Activated T-cell treated with anti-CD3 and anti-CD28 coated beads for 1 hour (primary cell): ENCODE measurements at regions not wholly inside any gene's neighbourhood (a gene's known extent, or its start where the extent isn't known, plus 50 kb on each side); places are given as distances from the start of the nearest gene placed in this dataset.

Experiments
- DNase-seq: peaks from one replicate; pipeline ENCODE4 v3.0.0-alpha.2; 2020; ENCODE audit warnings: low read depth

DNA sequence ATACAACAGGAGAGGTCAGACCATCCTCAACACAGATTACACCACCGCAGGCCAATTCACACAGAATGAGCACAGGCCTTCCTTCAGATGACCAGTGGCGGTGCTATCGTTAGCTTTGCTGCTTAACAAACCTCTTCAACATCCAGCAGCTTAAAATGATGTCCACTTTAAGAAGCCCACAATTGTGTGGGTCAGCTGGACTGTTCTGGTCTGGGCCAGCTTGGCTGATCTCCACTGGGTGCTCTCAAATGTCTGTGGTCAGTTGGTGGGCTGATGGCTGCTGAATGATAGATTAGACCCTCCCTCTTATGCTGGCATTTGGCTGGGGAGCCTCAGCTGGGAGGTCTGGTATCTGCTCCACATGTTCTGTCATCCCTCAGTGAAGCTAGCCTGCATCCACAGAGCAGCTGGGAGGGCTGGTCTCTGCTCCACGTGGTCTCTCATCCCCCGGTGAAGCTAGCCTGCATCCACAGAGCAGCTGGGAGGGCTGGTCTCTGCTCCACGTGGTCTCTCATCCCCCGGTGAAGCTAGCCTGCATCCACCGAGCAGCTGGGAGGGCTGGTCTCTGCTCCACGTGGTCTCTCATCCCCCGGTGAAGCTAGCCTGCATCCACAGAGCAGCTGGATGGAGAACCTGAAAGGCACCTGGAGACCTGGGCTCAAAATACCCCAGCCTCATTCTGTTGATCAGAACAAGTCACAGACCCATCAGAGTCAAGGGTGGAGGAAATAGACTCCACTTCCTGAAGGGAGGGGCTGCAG, 203.6 kb upstream of the DIO3 start:
- DNase-seq, result no peak

DNA sequence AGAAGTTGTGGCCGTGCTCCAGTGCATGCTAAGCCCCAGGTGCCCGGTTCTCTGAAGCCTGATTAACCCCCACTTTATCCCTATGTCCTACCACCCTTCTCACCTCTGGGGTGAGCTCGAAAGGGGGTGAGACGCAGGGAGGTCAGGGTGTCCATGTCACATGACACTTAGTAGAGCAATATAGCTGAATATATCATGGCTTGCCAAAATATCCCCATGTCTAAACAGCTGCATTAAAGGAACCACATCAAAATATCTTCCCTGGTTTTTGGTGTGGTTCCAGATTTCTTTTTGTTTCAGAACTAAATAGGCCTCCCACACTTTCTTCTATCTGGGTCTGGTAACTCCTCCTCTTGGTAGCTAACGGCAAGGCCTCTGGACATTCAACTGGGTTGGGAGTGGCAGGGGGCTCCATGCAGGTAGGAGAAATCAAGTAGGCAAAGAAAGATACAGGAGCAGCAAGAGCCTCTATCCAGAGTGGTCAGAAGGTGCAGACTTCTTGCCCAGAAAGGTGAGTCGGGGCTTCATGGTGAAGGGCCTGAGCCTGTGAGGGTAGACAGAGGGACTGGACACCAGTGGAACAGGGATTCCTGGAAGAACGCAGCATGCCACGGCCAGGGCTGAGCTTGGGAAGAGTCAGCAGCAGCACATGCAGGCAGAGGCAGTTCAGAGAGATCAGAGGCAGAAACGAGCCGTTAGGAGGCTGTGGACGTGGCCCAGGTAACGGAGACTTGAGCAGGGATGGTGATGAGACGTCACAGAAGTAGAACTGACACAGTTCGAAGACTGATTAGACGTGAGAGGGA, 202.8 kb upstream of the DIO3 start:
- no peak for DNase-seq

GRCh38 chr14:101359221-101360053, 201.9 kb upstream of the DIO3 start:
- no peak for DNase-seq

DNA sequence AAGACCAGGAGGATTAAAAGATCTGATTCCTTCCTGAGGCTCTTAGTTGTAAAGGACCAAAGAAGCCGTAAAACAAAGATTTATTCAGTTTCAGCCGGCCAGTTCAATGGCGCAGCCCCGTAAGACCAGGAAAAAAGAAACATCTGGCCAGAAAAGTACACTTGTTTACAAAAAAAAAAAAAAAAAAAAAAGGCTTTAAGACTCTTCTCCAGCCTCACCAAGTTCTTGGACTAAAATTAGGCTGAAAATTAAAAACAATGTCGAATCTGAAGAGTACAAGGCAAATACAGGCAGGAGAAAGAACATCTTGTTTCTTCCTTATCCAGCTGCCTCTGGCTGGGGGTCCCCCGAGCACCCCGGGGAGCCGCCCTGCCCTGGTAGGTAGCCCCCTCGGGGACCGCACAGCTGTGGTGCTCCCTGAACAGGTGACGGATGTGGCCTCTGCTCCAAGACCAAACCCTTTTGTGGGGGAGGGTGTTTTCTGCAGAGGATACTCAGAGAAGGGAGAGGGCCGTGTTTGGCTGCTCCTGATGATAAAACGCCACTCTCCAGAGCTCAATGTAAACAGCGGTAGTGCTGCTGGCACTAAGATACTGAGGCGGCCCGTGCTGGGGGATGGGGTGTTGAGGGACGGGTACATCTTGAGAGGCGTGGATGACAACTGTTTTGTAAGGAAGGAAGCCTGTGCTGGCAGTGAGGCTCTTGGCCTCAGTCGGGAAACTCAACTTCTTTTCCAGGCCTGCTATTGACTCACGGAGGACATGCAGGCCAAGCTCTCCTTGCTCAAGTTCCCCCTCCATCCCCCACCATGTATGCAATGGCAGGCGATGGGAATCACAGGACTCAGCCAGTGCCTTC, 201.0 kb upstream of the DIO3 start:
- DNase-seq, result no peak

GRCh38 chr14:101361044-101361443, 200.3 kb upstream of the DIO3 start:
- no peak for DNase-seq

GRCh38 chr14:101361451-101362433, 199.6 kb upstream of the DIO3 start:
- no peak for DNase-seq

DNA sequence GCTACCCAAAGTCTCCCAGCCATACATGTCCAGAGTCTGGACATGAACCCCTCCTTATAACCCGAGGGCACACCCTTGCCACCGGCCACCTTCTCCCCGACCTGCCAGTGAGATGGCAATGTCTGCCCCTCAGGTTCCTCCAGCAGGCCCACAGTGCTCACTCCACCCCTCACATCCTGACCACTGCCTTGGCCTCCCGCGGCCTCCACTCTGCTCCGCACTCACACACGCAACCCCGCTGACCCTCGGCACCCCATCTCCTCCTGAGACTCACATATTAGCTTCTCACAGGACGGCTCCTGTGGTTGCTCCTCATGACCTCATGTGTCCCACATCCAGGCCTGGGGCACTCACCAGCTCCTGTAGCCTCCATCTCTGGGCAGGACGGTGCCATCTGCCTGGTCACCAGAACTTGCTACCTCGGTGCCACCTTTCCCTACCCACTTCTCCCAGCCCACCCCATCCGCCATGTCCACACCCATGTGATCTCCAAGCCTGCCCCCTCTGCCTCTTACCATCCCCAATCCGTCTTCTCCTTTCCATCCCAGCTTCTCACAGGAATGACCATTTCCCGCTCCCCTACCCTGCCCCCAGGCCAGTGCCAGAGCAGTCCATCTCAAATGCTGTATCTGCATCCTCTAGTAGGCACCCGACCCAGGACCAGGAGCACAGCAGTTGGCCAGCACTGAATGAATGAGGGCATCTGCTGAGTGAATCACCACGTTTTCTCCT, 198.6 kb upstream of the DIO3 start:
- DNase-seq, result no peak

DNA sequence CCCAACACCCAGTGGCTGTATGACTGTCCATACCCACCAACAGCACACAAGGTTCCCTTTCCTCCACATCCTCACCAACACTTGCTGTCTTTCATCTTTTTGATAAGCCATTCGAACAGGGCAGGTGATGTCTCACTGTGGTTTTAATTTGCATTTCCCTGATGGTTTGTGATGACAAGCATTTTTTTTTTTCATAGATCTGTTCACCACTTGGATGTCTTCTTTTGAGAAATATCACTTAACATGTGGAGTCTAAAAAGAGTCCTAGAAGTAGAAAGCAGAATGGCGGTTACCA, 198.1 kb upstream of the DIO3 start:
- no peak for DNase-seq

GRCh38 chr14:101363880-101364391, 197.4 kb upstream of the DIO3 start:
- no peak for DNase-seq

DNA sequence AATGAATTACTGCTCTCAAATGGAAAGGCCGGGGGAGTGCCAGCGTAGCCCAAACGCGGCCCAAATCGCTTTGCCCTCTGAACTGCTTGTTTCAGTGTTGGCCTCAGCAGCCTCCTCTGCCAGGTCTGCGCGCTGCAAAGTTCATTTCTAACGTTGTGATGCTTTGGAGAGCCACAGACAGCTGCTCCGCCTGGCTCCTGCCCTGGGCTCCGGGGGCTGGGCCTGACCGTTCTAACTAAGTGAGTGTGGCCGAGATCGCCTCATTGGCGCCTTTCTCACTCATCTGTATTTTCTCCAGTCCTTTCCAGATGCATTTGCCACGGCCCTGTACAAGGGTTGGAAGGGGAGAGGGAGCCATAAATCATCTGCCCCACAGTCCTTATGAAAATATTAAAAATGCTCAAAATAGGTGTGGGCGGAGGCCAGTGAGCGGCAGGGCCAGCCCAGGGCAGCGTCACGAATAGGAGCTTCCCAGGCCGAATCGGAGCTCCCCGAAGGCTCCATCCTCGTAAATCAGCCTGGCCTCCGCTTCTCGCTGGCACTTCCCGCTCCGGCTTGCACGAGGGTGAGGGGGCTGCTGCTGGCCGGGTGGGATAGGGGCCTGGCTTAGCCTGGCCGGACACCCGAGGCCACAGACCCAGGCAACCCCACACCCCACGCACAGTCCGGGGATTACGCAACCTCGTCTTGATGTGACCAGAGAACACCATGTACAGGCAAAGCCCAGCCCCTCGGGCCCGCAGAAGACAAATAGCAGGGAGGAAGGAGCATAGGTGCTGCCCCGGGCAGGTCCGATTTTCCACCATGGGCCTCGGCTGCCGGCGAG, 196.6 kb upstream of the DIO3 start:
- no peak for DNase-seq

- no peak for DNase-seq
Measured at GRCh38 chr14:101365329-101366158, 195.8 kb upstream of the DIO3 start.

DNA sequence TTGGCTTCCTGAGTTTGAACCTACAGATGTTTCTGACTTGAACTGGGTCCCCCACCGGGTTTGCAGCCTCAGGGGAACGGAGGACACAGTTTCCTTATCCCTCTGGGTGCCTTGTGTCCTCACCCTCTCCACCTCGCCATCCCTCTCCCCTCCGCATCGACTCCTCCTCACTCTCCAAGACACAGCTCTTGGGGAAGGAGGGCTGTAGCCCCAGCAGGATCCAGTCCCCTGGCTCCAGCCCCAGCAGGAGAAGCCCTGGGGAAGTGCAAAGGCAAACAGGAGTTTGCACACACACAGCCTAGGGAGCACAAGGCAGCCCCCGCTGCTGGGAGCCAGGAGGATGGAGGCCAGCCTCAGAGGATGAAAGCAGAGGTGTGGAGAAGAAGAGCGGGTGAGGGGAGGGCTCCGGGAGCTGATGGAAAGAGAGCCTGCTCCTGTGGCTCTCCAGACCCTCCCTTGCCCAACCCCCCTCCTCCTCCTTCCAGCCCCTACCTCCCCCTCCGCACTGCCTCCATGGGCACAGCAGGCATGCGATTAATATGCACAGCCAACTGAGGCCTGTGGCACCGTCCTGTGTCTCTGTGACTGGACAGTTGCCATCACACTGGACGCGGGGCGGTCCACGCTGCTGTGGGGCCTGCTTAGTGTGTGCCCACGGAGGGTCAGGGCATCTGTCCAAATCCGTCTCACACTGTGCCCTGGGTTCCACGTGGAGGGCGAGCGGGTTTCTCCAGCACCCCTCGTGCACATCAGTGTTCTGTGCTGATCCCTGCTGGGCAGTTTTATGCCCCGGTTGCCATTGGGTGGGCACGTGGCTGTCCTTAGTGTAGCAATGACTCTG, 193.7 kb upstream of the DIO3 start:
- no peak for DNase-seq

GRCh38 chr14:101368629-101369028, 192.7 kb upstream of the DIO3 start:
- no peak for DNase-seq

GRCh38 chr14:101369194-101369915, 191.9 kb upstream of the DIO3 start:
- no peak for DNase-seq

DNA sequence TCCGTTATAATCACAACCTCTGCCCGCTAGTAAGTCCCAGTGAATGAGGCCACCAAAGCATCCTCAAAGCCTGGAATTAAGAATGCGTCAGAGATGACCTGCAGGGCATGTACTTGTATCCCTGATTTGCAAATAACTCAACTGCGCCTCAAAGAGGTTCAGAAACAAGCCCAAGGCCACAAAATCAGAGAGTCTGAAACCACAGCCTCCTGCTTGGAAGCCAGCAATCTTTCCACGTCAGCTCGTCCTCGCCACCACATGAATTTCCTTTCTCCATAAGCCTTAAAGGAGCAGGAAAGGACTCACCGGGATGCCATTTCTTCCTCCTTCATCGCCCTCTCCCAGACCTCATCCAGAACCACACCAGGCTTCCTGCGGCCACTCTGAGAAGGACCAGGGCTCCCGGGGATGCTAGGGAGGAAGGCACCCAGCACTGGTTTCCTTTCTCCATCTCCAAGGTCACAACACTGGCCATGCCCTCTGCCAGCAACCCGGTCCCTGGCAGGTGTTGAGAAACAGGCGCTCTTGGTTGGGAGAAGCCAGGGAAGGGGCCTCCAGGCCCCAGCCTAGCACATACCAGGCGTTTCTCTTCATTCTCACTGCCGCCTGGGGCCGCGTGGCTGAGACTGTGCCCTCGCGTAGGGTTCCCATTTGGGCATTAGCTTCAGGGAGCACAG, 191.2 kb upstream of the DIO3 start:
- DNase-seq, result no peak
